PC-3 (cell line): ENCODE measurements at regions not wholly inside any gene's neighbourhood (a gene's known extent, or its start where the extent isn't known, plus 50 kb on each side); places are given as distances from the start of the nearest gene placed in this dataset.

Source experiments
- ATAC-seq: fragments of 200-7000 bp; cut with Tn5 transposase; 2 replicates; pipeline ENCODE4 v1.9.1; 2020; ENCODE audit warnings: mild to moderate bottlenecking, moderate library complexity
- BruUV-seq: library from RNA; stranded (reverse); fragments of 400-500 nt; replicated peaks from 2 replicates; lab custom pipeline; 2021; lab: Mats Ljungman, UMichigan
- CTCF ChIA-PET: fragments of 300-600 bp; sonication (Branson Sonifier 250); formaldehyde crosslinking; loops from one replicate; lab custom pipeline; 2022; ENCODE audit warnings: antibody characterized with exemption; lab: Charles Lee
- POLR2A ChIA-PET: fragments of 300-600 bp; sonication (Branson Sonifier 250); formaldehyde crosslinking; loops from one replicate; lab custom pipeline; 2022; ENCODE audit warnings: antibody characterized with exemption; ENCODE audit not compliant: unreplicated experiment; lab: Charles Lee
- DNase-seq: peaks from one replicate; pipeline ENCODE4 v3.0.0-alpha.2; 2015
- H2AFZ ChIP-seq: fragments of 300-600 bp; sonication (generic); 2 replicates; pipeline ENCODE4 v1.6.0; 2016; ENCODE audit warnings: antibody characterized with exemption, low read length
- H3F3A ChIP-seq: fragments of 300-600 bp; sonication (generic); one replicate; pipeline ENCODE4 v1.6.0; 2017; ENCODE audit warnings: antibody characterized with exemption, low read length, control low read depth, mild to moderate bottlenecking; ENCODE audit not compliant: unreplicated experiment
- H3K27ac ChIP-seq: fragments of 300-600 bp; sonication (generic); 2 replicates; pipeline ENCODE4 v1.5.1; 2016; ENCODE audit warnings: mild to moderate bottlenecking, low read length
- H3K27me3 ChIP-seq: fragments of 300-600 bp; sonication (generic); 2 replicates; pipeline ENCODE4 v1.6.1; 2016; ENCODE audit warnings: low read length, mixed read lengths
- H3K36me3 ChIP-seq: fragments of 300-600 bp; sonication (generic); 2 replicates; pipeline ENCODE4 v1.6.1; 2016; ENCODE audit warnings: low read depth, mixed run types, low read length, mixed read lengths
- H3K4me1 ChIP-seq: fragments of 300-600 bp; sonication (generic); 2 replicates; pipeline ENCODE4 v1.5.1; 2016; ENCODE audit warnings: low read length; ENCODE audit not compliant: insufficient read depth
- H3K4me2 ChIP-seq: fragments of 300-600 bp; sonication (generic); 2 replicates; pipeline ENCODE4 v1.6.0; 2016; ENCODE audit warnings: low read length
- H3K4me3 ChIP-seq: fragments of 300-600 bp; sonication (generic); 2 replicates; pipeline ENCODE4 v1.5.1; 2016; ENCODE audit warnings: mild to moderate bottlenecking, low read length, mixed read lengths
- H3K79me2 ChIP-seq: fragments of 300-600 bp; sonication (generic); 2 replicates; pipeline ENCODE4 v1.6.1; 2017; ENCODE audit warnings: low read length, mixed read lengths
- H3K9ac ChIP-seq: fragments of 300-600 bp; sonication (generic); 2 replicates; pipeline ENCODE4 v1.6.0; 2016; ENCODE audit warnings: mild to moderate bottlenecking, low read length
- H3K9me2 ChIP-seq: fragments of 300-600 bp; sonication (generic); replicated peaks from 2 replicates; pipeline ENCODE4 v1.6.1; 2016; ENCODE audit warnings: mixed run types, low read length, mixed read lengths
- H3K9me3 ChIP-seq: fragments of 300-600 bp; sonication (generic); 2 replicates; pipeline ENCODE4 v1.6.1; 2016; ENCODE audit warnings: low read length, mixed read lengths
- H4K20me1 ChIP-seq: fragments of 300-600 bp; sonication (generic); 2 replicates; pipeline ENCODE4 v1.6.1; 2016; ENCODE audit warnings: low read length, mixed read lengths
- EZH2 ChIP-seq: fragments of 300-600 bp; sonication (generic); IDR thresholded peaks from one replicate; pipeline ENCODE4 v1.6.1; 2017; ENCODE audit warnings: antibody characterized with exemption, mild to moderate bottlenecking, low read length; ENCODE audit not compliant: unreplicated experiment
- EZH2phosphoT487 ChIP-seq: fragments of 300-600 bp; sonication (generic); IDR thresholded peaks from 2 replicates; pipeline ENCODE4 v1.6.1; 2018; ENCODE audit warnings: mild to moderate bottlenecking, antibody characterized with exemption, low read length, borderline replicate concordance
- intact Hi-C: fragments of 100-400 bp; cut with micrococcal nuclease; formaldehyde crosslinking; loops from 2 replicates; pipeline ENCODE4 v1.9.0; 2023
- TF ChIP-seq, protein P1 (sequence below): fragments of 300-600 bp; sonication (generic); conservative IDR thresholded peaks from 2 replicates; pipeline ENCODE4 v1.5.1; 2017; ENCODE audit warnings: antibody characterized with exemption, low read depth, mild to moderate bottlenecking, low read length

DNA sequence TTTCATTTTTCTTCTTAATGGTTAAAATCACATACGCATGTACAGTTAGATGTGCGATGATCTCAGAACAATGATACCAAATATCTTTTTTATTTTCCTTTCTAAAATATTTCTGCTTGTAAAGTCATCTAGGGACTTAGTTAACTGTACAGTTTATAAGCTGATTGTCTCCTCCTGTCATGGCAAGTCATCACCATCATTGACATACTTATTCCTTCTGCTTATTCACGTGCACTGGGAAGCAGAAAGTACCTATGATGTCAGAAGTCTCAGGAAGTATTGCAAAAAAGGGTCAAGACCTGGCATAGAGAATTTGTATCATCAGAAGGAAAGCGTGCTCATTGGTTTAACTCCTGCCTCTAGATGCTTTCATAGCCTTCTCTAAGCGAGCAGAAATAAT lies 154.2 kb downstream of the DSC3 start:
- ATAC-seq, result no peak
- H3K4me2 ChIP-seq, result no peak overlapping the region
- CTCF ChIA-PET, result no interaction called here
- H4K20me1 ChIP-seq, result no peaks in the 10 kb centered on the region
- no TSS peak for BruUV-seq
- peaks cover 20% of the 10 kb centered on the region; the same call in 1 of the 2 replicates for H3K27me3 ChIP-seq
- no peaks in the 10 kb centered on the region for H3K9me3 ChIP-seq
- no peaks in the 10 kb centered on the region for H3K79me2 ChIP-seq
- POLR2A ChIA-PET, result no interaction called here
- no peak overlapping the region for H3K9ac ChIP-seq
- H2AFZ ChIP-seq, result no peak overlapping the region
- no peak for DNase-seq
- no peaks in the 10 kb centered on the region for H3F3A ChIP-seq
- H3K27ac ChIP-seq, result no peak overlapping the region
- 0 out of 2 replicates have a peak, but pooled peaks cover 4% of the 10 kb centered on the region for H3K4me1 ChIP-seq
- no peak for TF ChIP-seq EZH2phosphoT487
- no peaks in the 10 kb centered on the region for H3K9me2 ChIP-seq
- no peaks in the 10 kb centered on the region for H3K36me3 ChIP-seq
- no peak overlapping the region for H3K4me3 ChIP-seq
- intact Hi-C loops, result loop anchor here (2.0 to 10.0 kb wide), 2 partner anchors 304 to 1014 kb away; no protein-coding TSS in a partner anchor

DNA sequence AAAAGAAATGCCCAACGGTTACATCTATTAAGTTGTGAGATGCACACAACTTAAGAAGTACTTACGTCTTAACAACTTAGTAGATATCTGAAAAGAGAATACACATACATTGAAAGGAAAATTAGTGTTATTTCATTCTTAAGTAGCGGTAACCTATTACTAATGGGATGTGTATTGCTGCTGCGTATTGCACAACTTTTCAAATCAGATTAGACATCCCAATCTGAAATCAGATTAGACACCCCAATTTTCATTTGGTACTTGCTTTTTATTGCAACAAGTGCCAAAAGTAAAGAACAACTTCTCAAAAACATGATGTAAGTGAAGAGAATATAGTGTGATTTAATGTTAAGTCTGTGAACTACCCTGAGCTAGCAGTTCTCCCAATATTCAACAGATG lies 155.5 kb downstream of the DSC3 start:
- Histone ChIP-seq H2AFZ (no peak overlapping the region), H3K79me2 (no peaks in the 10 kb centered on the region), H3F3A (no peaks in the 10 kb centered on the region), H4K20me1 (no peaks in the 10 kb centered on the region), H3K36me3 (no peaks in the 10 kb centered on the region), H3K27ac (no peak overlapping the region), H3K9me2 (no peaks in the 10 kb centered on the region), H3K4me2 (no peak overlapping the region), H3K9me3 (no peaks in the 10 kb centered on the region), H3K4me1 (0 out of 2 replicates have a peak, but pooled peaks cover 4% of the 10 kb centered on the region), H3K4me3 (no peak overlapping the region), H3K27me3 (peaks cover 26% of the 10 kb centered on the region; the same call in 1 of the 2 replicates), H3K9ac (no peak overlapping the region)
- no peak for DNase-seq
- no peak for ATAC-seq
- ChIA-PET CTCF (no interaction called here), POLR2A (no interaction called here)
- TF ChIP-seq EZH2phosphoT487, result no peak
- no TSS peak for BruUV-seq
- intact Hi-C loops, result loop anchor here (10.0 kb wide), 1 partner anchor 302 kb away; no protein-coding TSS in a partner anchor

DNA sequence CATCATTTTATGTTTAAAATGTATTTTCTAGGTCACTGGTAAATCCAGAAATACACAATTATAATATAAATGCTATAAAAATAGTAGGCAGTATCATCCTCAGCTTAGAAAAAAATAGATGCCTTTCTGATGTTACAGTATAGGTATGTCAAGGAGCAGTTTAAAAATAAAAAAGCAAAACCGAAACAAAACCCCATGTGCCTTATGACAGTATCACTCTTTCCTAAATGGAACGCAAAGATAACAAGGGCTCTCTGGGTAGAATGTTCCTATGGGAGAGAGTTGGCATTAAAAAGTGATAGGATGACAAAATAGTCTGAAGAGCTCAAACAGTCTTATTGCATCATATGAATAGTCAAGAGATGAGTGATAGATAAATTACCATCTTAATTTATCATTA lies 172.1 kb downstream of the DSC3 start:
- intact Hi-C loops, result no loop called here
- no peak for DNase-seq
- ChIA-PET CTCF (no interaction called here), POLR2A (no interaction called here)
- ATAC-seq, result no peak
- no peaks in the 10 kb centered on the region for H3K4me1 ChIP-seq
- TF ChIP-seq, protein P1, sequence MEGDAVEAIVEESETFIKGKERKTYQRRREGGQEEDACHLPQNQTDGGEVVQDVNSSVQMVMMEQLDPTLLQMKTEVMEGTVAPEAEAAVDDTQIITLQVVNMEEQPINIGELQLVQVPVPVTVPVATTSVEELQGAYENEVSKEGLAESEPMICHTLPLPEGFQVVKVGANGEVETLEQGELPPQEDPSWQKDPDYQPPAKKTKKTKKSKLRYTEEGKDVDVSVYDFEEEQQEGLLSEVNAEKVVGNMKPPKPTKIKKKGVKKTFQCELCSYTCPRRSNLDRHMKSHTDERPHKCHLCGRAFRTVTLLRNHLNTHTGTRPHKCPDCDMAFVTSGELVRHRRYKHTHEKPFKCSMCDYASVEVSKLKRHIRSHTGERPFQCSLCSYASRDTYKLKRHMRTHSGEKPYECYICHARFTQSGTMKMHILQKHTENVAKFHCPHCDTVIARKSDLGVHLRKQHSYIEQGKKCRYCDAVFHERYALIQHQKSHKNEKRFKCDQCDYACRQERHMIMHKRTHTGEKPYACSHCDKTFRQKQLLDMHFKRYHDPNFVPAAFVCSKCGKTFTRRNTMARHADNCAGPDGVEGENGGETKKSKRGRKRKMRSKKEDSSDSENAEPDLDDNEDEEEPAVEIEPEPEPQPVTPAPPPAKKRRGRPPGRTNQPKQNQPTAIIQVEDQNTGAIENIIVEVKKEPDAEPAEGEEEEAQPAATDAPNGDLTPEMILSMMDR, result no peak
- TF ChIP-seq EZH2phosphoT487 (no peak), EZH2 (no peak)
- no peak overlapping the region for H3K9ac ChIP-seq
- H3K4me3 ChIP-seq, result no peak overlapping the region
- H3K27ac ChIP-seq, result no peak overlapping the region
- no peaks in the 10 kb centered on the region for H3F3A ChIP-seq
- no peaks in the 10 kb centered on the region for H3K79me2 ChIP-seq
- H3K9me3 ChIP-seq, result no peaks in the 10 kb centered on the region
- no peak overlapping the region for H2AFZ ChIP-seq
- H3K36me3 ChIP-seq, result no peaks in the 10 kb centered on the region
- H3K9me2 ChIP-seq, result no peaks in the 10 kb centered on the region
- no TSS peak for BruUV-seq
- H3K27me3 ChIP-seq, result no peaks in the 10 kb centered on the region
- H4K20me1 ChIP-seq, result no peaks in the 10 kb centered on the region
- no peak overlapping the region for H3K4me2 ChIP-seq

DNA sequence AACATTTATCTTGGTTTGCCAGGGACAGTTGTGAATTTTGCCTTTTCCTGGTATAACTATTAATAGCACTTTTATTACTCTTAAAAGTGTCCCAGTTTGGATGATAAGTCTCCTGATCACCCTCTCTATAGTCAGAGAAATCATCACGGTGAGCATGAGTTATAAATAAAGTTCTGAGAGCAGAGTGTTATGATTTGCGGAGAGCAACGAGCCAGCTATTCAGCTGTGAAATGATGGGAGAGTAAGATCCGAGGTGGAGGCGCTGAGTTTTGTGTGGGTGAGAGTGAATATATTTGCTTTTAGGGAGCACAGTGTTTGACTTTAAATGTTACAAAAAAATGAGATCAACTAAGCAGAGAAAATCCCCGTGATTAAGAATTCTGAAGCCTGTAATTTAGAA lies 179.6 kb downstream of the DSC3 start:
- POLR2A ChIA-PET, result no interaction called here
- no peak for ATAC-seq
- Histone ChIP-seq H3K4me1 (no peaks in the 10 kb centered on the region), H3K27me3 (no peaks in the 10 kb centered on the region), H3K9me2 (no peaks in the 10 kb centered on the region), H3K9me3 (no peaks in the 10 kb centered on the region), H3K79me2 (no peaks in the 10 kb centered on the region), H3K9ac (no peak overlapping the region), H3K4me3 (no peak overlapping the region), H3F3A (no peaks in the 10 kb centered on the region), H3K27ac (no peak overlapping the region), H2AFZ (no peak overlapping the region), H4K20me1 (no peaks in the 10 kb centered on the region), H3K4me2 (no peak overlapping the region), H3K36me3 (no peaks in the 10 kb centered on the region)
- CTCF ChIA-PET, result no interaction called here
- intact Hi-C loops, result no loop called here
- BruUV-seq, result no TSS peak
- no peak for DNase-seq
- no peak for TF ChIP-seq EZH2
